ENCODE measurements at regions not wholly inside any gene's neighbourhood (a gene's known extent, or its start where the extent isn't known, plus 50 kb on each side); places are given as distances from the start of the nearest gene placed in this dataset.

- DNase-seq (ENCODE audit: low spot score) = no peak
Observed at GRCh38 chr20:40230486-40230885, 458.6 kb downstream of the MAFB start.

- DNase-seq (ENCODE audit: low spot score) = no peak
Observed at GRCh38 chr20:40225596-40225995, 463.4 kb downstream of the MAFB start.

GRCh38 chr20:40223810-40224209 lies 465.2 kb downstream of the MAFB start:
- peak; percentile 27 for DNase-seq (ENCODE audit: low spot score)

- no peak for DNase-seq (ENCODE audit: low spot score)
Observed at GRCh38 chr20:40218971-40219370, 470.1 kb downstream of the MAFB start.

GRCh38 chr20:40218316-40218969 lies 470.6 kb downstream of the MAFB start:
- DNase-seq (ENCODE audit: low spot score) = peak; percentile 32

- DNase-seq (ENCODE audit: low spot score) = no peak
Observed at GRCh38 chr20:40207655-40208054, 481.4 kb downstream of the MAFB start.

- DNase-seq (ENCODE audit: low spot score) = no peak
Observed at GRCh38 chr20:40205971-40206370, 483.1 kb downstream of the MAFB start.

- DNase-seq (ENCODE audit: low spot score) = no peak
Observed at GRCh38 chr20:40203032-40203431, 486.0 kb downstream of the MAFB start.

GRCh38 chr20:40197691-40198090 lies 491.3 kb downstream of the MAFB start:
- DNase-seq (ENCODE audit: low spot score) = peak; percentile 5

- no peak for DNase-seq (ENCODE audit: low spot score)
Observed at GRCh38 chr20:40196846-40197436, 492.1 kb downstream of the MAFB start.

GRCh38 chr20:40195742-40196141 lies 493.3 kb downstream of the MAFB start:
- DNase-seq (ENCODE audit: low spot score) = no peak

GRCh38 chr20:40192529-40192928 lies 496.5 kb downstream of the MAFB start:
- no peak for DNase-seq (ENCODE audit: low spot score)

- no peak for DNase-seq (ENCODE audit: low spot score)
Observed at GRCh38 chr20:40192081-40192480, 497.0 kb downstream of the MAFB start.

GRCh38 chr20:40191573-40191972 lies 497.5 kb downstream of the MAFB start:
- DNase-seq (ENCODE audit: low spot score) = no peak

GRCh38 chr20:40189621-40190020 lies 499.4 kb downstream of the MAFB start:
- DNase-seq (ENCODE audit: low spot score) = no peak

GRCh38 chr20:40188319-40188718 lies 500.7 kb downstream of the MAFB start:
- DNase-seq (ENCODE audit: low spot score) = no peak

- no peak for DNase-seq (ENCODE audit: low spot score)
Observed at GRCh38 chr20:40186826-40187225, 502.2 kb downstream of the MAFB start.

- no peak for DNase-seq (ENCODE audit: low spot score)
Observed at GRCh38 chr20:40181676-40182075, 507.4 kb downstream of the MAFB start.

GRCh38 chr20:40176098-40176841 lies 512.8 kb downstream of the MAFB start:
- no peak for DNase-seq (ENCODE audit: low spot score)

- no peak for DNase-seq (ENCODE audit: low spot score)
Observed at GRCh38 chr20:40175296-40175695, 513.7 kb downstream of the MAFB start.

GRCh38 chr20:40173872-40174271 lies 515.2 kb downstream of the MAFB start:
- no peak for DNase-seq (ENCODE audit: low spot score)

- DNase-seq (ENCODE audit: low spot score) = no peak
Observed at GRCh38 chr20:40168981-40169620, 519.9 kb downstream of the MAFB start.

GRCh38 chr20:40161391-40161790 lies 527.6 kb downstream of the MAFB start:
- no peak for DNase-seq (ENCODE audit: low spot score)

Measured in Ammon's horn (tissue), 1 donor.